GM10266 (cell line): ENCODE measurements at regions not wholly inside any gene's neighbourhood (a gene's known extent, or its start where the extent isn't known, plus 50 kb on each side); places are given as distances from the start of the nearest gene placed in this dataset.

Experiments used
- DNase-seq: peaks from one replicate; pipeline ENCODE4 v3.0.0; 2012; ENCODE audit errors: extremely low spot score
- TF ChIP-seq, protein P1 (sequence below): IDR thresholded peaks from 2 replicates; pipeline ENCODE4 v1.5.1; 2012; ENCODE audit warnings: mild to moderate bottlenecking, low read depth; ENCODE audit not compliant: control insufficient read depth, insufficient read depth; ENCODE audit errors: missing control alignments

DNA sequence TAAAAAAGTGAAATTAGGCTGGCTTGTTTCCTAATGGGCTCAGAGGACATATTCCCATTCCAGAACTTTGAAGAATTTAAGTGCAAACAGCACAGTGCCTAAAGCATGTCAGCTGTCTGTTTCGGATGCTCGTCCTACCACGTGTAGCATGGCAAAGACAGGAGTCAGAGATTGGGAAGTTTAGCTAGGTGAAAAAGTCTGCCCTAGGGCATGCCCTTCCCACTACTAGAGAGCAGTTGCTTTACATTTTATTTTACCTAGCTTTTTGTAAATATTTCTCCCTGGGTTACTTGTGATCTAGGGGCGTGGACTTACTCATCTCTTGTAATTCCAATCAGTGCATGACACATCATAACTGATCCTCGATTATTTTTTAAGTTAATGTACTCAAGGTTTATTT, 111.1 kb downstream of the LMO4 start:
- no peak for DNase-seq

DNA sequence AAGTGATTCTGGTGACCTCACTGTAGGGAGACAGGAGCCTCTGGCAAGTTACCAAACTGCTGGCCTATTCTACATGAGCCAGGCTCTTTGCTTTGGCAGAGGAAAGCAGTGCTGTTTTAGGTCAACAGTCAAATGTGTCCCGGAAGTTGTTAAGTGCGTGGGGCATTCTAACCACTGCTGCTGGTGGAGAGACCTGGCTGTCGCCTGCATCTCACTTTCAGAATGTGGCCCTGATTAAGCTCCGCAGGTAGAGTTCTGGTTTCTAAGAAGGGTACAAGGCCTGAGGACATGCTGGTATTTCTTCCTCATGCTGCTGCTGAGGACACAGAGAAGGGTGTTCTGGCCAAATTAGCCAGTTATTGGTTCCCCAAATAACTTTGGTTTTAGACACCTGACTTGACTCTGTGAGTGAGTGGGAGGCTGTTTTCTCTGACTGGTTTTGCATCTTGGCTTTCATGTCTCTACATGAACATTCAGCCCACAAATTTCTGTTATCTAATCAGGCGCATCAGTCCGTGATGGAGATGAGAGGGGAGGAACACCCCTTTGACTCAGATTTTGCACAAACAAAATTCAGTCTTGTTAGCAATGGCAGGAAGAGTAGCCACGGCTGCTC, 120.8 kb downstream of the LMO4 start:
- peak; percentile 40 for DNase-seq
- TF ChIP-seq, protein P1, sequence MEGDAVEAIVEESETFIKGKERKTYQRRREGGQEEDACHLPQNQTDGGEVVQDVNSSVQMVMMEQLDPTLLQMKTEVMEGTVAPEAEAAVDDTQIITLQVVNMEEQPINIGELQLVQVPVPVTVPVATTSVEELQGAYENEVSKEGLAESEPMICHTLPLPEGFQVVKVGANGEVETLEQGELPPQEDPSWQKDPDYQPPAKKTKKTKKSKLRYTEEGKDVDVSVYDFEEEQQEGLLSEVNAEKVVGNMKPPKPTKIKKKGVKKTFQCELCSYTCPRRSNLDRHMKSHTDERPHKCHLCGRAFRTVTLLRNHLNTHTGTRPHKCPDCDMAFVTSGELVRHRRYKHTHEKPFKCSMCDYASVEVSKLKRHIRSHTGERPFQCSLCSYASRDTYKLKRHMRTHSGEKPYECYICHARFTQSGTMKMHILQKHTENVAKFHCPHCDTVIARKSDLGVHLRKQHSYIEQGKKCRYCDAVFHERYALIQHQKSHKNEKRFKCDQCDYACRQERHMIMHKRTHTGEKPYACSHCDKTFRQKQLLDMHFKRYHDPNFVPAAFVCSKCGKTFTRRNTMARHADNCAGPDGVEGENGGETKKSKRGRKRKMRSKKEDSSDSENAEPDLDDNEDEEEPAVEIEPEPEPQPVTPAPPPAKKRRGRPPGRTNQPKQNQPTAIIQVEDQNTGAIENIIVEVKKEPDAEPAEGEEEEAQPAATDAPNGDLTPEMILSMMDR: no peak

More for the DNA sequence above, 111.1 kb downstream of the LMO4 start:
- TF ChIP-seq, protein P1: no peak

DNA sequence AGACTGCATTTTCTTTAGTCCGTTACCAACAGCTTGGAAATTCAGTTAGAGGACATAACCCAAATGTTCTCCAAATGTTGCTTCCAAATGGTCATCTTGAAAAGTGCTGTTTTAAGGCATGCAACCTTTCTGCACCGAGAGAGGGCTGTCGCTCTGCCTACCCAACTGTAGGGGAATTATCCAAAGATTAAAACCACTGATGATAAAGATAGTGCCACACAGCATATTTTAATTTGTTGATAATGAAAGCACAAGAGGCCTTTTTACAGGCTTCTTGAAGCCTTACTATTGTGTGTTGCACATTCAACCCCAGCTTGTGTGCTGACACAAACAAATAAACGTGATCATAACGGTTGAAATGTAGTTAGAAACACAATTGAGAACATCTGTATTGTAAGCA, 121.5 kb downstream of the LMO4 start:
- TF ChIP-seq, protein P1: no peak

DNA sequence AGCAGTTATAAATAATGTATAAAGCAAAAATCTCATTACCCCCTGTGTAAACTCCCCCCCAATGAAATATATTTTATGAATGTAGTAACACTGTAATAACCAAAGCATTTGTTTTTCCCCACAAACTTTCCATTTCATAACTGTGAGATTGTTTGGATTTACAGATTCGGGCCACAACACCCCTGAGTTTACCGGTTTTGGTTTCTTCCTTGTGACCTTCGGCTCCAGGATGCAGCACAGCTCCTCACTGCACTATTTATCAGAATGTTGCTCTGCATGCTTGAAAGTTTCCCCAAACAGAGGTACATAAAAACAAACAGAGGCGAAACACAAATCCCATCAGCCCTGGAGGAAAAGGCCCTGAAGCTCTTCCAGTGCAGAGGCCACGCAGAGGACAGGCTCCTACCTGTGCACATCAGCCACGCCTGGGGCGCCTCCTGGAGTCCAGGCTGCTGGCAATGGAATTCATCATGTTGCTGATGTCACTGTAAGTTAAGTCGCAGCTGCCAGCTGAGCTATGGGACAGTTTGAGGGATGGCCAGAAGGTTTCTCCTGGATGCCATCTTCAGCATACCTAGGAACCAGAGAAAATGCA, 122.0 kb downstream of the LMO4 start:
- DNase-seq: no peak
- TF ChIP-seq, protein P1: peak; percentile 22

More for the DNA sequence above, 121.5 kb downstream of the LMO4 start:
- DNase-seq: no peak

DNA sequence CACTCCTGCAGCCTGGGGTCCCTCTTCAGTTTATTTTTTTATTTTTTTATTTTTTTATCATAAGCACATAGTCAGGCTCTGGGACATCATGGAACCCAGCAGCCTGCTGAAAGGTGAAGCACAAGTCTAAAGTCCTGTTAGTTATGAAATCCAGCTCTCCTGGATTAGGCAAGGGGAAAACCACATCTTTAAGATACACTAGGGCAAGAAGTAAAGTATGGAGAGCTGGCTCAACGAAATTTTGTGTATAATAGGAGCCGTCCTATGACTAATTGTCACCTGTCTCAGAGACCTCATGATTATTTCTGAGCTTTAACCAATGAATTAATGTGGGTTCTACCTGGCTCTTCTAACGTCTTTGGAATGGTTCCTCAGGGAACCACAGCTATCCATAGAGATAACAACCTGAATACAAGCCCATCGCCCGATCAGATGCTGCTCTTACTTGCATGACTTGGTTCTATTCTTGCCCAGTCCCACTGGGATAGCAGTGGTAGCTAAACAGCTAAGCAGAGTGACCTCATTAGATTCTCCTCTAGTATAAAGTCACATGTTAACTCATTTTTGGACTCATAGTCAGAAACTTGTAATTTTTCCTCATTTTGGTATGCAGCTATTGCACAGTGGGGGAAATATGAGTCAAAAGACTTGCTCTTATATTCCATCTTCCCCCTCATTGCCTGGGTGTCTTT, 122.7 kb downstream of the LMO4 start:
- TF ChIP-seq, protein P1: no peak
- no peak for DNase-seq

DNA sequence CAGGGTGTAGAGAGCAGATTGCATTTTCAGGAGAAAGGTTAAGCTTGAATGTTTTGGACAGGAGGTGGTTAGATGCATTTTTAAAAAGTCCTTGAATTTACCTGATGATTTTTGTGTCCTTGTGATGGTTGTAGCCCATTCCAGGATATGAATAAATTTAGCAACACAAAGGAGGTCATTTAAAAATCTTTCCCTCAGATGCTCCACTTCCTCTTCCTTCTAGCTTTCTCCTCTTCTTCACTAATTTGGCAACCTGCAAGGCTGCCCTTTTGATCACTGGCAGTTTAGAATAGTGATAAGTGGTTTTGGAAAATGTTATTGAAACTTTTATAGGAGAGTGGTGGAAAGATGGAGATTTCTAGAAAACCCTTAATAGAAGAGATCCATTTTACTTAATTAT, 124.0 kb downstream of the LMO4 start:
- no peak for DNase-seq
- TF ChIP-seq, protein P1: no peak

DNA sequence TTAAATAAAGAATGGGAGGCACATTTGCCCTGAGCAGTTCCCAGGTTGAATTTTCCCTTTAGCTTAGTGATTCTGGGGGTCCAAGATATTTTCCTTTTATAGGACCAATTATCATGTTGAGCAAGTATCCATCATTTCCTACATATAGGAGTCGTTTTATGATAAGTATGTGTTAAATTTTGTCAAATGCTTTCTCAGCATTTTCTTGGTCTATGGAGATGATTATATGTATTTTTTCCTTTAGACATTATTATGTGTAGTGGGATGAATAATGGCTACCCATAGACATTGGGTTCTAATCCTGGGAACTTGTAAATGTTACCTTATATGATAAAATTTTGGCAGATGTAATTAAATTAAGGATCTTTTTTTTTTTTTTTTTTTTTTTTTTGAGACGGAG, 128.7 kb downstream of the LMO4 start:
- no peak for DNase-seq
- TF ChIP-seq, protein P1: no peak
